GM19351 (cell line): ENCODE measurements at regions not wholly inside any gene's neighbourhood (a gene's known extent, or its start where the extent isn't known, plus 50 kb on each side); places are given as distances from the start of the nearest gene placed in this dataset.

ENCODE experiments used
- ATAC-seq: cut with Tn5 transposase; IDR thresholded peaks from one replicate; pipeline ENCODE4 v1.9.1; 2021; ENCODE audit warnings: mild to moderate bottlenecking, moderate library complexity; ENCODE audit not compliant: unreplicated experiment

- ATAC-seq = no peak
These were observed 468.1 kb upstream of the AKR1E2 start for GRCh38 chr10:4357911-4358310.

GRCh38 chr10:4355350-4355749 is 470.7 kb upstream of the AKR1E2 start:
- no peak for ATAC-seq

- ATAC-seq = no peak
These were observed 471.6 kb upstream of the AKR1E2 start for GRCh38 chr10:4354382-4354812.

GRCh38 chr10:4353964-4354363 is 472.0 kb upstream of the AKR1E2 start:
- no peak for ATAC-seq

- no peak for ATAC-seq
These were observed 472.9 kb upstream of the AKR1E2 start for GRCh38 chr10:4353059-4353655.

DNA sequence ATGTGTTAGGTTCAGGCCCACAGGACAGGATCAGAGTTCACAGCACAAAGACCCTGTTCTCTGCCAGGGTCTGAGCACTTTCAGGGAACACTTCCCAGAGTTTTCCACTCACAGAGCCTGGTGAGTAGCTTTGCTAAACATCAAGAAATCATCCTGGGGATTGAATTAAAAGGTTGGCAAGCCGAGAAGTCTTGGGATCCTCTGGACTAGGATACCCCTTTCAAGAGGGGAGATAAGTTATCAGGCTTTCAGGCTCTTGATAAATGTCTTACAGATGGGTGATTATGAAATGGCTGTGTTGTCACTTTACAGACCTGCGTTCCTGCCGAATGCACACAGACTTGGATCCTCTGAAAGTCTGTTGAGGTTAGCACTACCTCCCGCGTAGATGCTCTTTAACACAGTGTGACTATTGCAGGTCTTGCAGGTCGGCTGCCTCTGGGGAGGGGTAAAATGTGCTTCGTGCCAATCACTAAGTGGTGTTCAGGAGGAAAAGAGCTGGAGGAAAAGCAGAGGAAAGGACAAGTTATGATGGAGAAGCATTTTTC is 473.5 kb upstream of the AKR1E2 start:
- ATAC-seq = no peak

DNA sequence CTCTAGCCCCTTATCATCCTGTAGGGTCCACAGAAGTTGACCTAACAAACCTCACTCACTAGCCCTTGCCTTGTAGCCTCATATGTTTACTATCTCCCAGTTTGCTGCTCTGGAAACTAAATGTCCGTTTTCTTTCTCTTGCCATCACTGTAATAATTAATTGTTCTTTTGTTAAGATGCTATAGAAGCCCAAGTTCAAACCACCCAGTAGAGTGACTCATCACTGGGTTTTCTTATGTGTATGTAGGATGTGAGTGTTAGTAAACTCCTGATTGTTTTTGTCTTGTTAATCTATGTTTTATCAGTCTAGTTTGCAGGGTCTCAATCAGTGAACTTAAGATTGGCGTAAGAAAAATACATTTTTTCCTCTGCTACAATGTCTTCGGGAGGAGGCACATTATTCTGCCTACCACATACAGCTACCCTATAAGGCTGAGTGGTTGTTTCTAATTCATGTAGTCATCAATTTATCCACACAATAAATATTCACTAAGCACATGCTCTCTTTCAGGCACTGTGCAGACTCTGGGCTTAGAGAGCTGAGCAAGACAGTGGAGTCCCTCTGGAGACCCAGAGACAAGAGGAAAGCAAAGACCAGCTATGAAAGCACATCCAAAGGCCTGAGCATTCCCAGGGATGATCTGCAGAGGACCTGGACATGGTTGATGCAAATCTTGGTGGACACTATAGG is 474.1 kb upstream of the AKR1E2 start:
- ATAC-seq = no peak

- ATAC-seq = no peak
These were observed 478.6 kb upstream of the AKR1E2 start for GRCh38 chr10:4347397-4347796.

DNA sequence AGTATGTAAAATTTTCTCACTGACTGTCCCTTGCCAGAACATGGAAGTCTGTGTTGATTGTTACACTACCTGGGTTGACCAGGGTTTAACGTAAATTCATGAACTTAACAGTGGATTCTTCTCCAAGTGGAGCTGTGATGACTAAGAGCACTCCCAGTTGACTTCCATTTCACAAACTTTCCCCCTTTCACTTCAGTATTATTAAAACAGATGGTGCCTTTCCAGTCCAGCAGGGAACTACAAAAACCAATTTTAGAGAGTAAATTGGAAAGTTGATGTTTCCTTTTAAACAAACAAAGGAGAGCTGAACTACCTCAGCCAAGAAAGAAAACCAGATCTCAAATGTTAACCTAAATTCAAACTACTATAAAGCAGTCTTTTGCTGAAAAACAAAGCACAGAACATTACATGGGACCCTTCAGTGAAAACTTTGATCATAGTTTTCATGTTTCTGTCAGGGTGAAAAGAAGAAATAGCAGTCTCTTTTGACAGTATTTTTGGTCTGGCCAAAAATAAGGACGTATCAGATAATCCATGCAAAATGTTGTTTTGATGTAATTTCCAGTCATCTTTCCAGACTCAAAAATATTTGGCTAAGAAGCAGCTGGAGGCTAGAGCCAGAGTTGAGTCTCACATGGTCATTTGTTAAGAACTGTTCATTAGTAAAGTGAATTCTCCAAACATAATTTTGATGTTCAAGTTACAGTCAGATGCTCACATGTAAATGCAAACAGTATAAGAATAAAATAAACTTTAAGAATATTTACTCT is 479.9 kb upstream of the AKR1E2 start:
- ATAC-seq = no peak

GRCh38 chr10:4344492-4344994 is 481.5 kb upstream of the AKR1E2 start:
- no peak for ATAC-seq

DNA sequence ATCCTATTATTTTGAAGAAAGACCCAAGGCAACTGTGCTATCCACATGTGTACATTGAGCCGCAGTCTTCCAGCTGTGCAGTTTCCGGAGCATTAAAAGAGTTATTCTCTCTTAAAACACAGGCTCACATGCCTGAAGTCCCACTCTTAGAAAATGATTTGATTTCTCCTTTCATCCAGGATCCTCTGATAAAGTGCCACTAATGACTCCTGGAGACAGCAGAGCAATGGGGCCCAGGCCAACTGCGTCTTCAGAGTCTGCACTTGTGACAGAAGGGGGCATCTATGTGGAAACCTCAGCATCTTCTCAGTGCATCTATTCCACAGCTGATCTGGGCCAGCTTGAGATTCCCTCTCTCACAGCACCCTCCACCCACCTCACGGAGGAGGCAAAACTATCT is 482.1 kb upstream of the AKR1E2 start:
- ATAC-seq = no peak

DNA sequence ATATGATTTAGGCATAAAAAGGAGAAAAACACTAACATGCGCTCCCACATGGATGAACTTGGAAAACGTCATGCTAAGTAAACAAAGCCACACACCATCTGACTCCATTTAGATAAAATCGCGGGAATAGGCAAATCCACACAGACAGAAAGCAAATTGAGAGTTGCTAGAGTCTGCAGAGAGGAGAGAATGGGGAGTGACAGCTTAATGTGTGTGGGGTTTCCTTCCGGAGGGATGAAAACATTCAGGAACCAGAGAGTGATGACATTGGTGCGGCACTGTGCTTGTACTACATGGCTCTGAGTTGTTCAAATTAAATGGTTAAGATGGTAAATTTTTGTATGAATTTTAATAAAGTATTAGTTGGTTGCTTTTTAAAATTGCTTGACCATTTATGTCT is 482.9 kb upstream of the AKR1E2 start:
- no peak for ATAC-seq

DNA sequence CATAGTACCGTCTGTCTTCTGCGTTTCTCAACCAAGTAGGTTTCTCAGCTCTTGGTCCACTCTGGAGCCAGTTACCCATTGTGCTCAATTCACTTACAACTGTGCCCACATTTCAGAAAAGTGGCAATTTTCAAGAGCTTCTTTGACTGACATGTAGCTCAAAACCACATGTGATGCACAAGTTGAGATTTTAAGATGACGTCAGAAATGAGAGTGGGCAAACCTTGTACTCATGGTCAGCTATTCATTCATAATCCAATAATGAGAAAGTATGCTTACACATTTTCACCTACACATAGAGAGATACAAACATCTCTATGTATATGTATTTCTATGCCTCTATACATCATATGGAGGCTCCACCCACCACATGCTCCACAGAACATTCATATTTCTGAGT is 487.2 kb upstream of the AKR1E2 start:
- ATAC-seq = no peak

DNA sequence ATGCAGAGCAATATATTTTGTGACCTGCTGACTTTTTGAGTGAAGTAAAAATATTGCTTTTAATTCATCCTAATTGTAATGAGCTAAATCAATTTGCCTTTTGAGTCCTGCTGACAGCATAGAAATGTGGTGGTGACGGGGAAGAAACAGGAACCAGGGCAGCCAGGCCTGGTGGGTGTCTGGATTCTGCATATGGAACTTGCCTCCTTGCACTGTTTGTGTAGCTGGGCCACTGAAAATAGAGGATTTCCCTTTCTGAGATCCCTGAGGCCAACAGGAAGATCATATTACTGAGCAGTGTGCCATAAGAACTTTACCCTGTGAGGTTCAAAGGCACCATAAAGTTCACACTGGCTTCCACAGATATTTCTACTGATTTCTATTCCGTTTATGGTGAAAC is 488.4 kb upstream of the AKR1E2 start:
- ATAC-seq = no peak

DNA sequence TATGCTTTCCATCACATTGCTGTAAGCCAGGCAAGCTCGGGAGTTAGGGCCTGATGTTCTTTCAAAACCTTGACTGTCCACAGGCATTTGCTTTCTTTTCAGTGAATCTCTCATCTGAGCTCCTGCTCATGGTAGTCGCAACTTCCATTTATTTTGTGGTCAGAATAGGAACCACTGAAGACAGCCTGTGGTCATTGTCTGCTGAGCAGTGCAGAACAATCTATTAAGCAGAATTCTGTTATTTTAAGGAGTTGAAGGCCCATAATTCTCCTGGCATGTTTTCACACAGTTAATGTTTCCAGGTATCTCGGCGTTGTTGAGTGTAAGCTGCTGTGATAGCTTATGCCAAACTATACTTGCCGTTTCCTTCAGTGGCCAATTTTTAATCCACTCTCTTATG is 491.1 kb upstream of the AKR1E2 start:
- no peak for ATAC-seq

- ATAC-seq = no peak
These were observed 492.0 kb upstream of the AKR1E2 start for GRCh38 chr10:4334015-4334414.

- no peak for ATAC-seq
These were observed 492.5 kb upstream of the AKR1E2 start for GRCh38 chr10:4333459-4333894.

GRCh38 chr10:4332764-4333458 is 493.1 kb upstream of the AKR1E2 start:
- ATAC-seq = no peak

GRCh38 chr10:4331150-4331549 is 494.9 kb upstream of the AKR1E2 start:
- no peak for ATAC-seq

GRCh38 chr10:4330636-4331035 is 495.4 kb upstream of the AKR1E2 start:
- no peak for ATAC-seq

DNA sequence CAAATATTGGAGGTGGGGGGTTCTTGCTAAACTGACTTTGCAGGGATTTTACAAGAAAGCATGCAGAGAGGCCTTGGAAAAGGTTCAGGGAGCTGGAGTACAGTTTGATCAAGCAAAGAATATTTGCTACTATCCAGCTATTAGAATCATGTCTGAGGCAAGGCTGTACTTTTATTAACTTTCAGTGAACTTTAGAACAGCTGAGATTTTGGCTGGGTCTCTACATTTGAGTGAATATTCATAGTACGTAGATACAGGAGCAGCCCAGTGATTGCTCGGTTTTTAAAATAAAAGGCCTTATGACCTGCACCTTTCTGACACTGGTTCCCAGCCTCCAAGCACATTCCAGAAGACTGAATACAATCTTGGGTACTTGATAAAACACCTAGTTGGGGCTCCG is 496.8 kb upstream of the AKR1E2 start:
- ATAC-seq = no peak
